GM12874 (cell line): ENCODE measurements at regions not wholly inside any gene's neighbourhood (a gene's known extent, or its start where the extent isn't known, plus 50 kb on each side); places are given as distances from the start of the nearest gene placed in this dataset.

Experiments used
- TF ChIP-seq, protein P1 (sequence below): IDR thresholded peaks from 2 replicates; pipeline ENCODE4 v1.5.1; 2011; ENCODE audit warnings: low read depth, mild to moderate bottlenecking, control low read depth, low read length, moderate library complexity; ENCODE audit not compliant: insufficient read depth

DNA sequence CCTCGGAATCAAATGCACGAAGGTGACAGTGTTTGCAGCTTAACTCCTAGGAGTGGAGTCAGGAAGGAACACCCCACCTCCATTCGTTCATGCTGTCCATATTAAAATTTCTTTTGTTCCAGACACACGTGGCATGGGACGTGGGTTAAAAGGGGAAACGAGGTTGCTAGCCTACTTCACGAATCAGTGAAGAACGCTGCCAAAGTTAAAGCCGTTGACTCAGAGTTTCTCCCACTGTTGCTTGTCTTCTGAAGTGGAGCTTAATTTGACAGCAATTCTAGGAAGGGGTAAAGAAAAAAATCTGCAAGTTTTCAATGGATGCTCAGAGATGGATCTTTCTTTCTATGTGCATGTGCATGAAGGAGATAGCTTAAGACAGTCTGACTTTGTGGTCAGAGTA, 499.1 kb downstream of the CD83 start:
- TF ChIP-seq, protein P1, sequence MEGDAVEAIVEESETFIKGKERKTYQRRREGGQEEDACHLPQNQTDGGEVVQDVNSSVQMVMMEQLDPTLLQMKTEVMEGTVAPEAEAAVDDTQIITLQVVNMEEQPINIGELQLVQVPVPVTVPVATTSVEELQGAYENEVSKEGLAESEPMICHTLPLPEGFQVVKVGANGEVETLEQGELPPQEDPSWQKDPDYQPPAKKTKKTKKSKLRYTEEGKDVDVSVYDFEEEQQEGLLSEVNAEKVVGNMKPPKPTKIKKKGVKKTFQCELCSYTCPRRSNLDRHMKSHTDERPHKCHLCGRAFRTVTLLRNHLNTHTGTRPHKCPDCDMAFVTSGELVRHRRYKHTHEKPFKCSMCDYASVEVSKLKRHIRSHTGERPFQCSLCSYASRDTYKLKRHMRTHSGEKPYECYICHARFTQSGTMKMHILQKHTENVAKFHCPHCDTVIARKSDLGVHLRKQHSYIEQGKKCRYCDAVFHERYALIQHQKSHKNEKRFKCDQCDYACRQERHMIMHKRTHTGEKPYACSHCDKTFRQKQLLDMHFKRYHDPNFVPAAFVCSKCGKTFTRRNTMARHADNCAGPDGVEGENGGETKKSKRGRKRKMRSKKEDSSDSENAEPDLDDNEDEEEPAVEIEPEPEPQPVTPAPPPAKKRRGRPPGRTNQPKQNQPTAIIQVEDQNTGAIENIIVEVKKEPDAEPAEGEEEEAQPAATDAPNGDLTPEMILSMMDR, result no peak

DNA sequence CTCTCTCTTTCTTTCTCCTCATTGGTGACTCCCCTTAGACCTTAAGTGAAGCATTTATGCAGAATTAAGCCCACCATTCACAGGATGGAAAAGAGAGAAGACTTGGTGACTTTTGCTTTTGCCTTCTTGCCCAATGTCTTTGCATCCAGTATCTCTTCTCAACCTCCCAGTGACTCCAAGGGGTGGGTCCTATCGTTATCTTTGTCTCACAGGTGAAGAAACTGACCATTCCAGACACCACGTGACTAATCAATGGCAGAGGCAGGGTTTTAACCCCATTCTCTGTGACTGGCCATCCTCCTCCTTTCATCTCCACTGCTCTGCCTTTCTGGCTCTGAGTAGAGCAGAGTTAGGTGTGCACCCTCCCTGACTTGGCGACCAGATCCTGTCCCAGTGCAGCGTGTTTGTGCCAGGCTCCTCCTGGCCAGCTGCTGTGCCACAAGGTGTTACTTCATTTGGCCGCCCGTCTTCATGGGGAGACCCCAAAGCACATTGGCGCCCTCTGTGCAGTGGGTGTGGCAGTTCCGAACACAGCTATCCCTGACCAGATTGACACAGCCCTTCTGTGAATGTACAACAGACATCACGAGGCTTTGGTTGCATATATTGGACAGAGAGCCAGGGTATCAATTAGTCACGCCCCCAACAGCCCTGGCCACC, 501.3 kb downstream of the CD83 start:
- TF ChIP-seq, protein P1, result no peak

DNA sequence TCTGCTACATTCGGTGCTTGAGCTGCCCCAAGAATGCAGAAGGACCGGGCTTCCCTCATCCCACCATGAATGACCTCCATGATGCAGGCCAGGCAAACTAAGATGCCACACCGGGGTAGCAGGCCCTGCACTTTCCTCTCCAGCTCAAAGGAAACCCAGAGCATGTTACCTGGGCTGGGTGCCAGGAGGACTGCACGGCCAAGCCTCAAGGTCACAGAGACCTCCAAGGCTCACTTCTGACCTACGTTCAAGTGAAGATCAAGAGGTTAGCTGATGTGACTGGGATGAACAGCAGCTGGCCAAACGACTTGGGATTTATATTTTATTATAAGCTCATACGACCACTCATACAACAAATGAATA, 501.8 kb downstream of the CD83 start:
- TF ChIP-seq, protein P1, result no peak

DNA sequence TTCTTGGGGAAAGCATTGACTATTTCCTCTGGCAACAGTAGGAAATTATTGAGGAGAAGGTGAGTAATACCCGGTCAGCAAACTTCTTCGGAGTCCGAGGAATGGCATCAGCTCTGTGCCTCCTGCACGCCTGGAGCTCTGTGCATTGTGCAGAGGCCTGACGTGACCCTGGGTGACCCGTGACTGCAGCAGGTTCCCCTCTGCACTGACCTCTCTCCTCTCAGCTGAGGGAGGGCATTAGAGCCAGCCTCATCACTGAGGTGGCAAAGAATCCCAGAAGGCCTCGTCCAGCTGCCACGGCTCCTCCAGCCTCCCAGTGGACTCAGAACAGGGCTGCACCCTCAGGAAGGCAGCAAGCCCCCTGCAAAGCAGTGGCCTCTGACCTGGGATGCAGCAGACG, 502.9 kb downstream of the CD83 start:
- TF ChIP-seq, protein P1, result no peak

DNA sequence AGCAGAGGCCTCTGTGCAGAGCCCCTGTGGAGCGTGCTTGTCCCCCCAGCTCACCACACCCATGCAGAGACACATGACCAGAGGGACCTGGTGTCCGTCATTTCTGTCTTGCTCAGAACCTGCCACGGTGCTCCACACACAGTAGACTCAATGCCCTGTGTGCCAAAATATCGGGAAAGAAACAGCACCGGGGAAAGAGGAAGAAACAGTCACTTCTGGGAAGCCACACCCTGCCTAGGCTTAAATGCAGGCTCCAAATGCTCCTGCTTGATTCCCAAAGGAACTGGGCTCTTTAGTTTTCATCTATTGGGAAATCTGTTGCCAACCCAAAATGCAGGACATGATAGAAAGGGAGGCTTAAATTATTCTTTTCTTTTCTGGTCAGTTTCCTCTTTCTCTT, 503.9 kb downstream of the CD83 start:
- TF ChIP-seq, protein P1, result no peak

DNA sequence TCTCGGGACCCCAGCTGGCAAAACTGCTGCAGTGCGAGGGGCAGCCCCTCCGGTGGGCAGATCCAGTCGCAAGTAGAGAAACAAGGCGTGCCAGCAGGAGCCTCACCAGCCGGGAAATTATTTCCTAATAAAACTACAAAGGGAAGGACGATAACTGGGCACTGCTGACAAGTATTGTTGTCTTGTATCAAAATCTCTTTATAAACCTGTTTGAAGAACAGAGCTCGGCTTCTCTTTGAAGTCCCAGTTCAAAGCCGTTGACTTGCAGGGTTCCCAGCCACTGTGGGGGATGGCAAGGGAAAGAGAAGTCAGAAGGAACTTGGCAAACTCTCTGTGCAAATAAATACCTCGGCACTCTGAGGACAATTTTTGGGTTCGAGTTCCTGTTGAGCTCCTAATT, 504.5 kb downstream of the CD83 start:
- TF ChIP-seq, protein P1, result no peak

DNA sequence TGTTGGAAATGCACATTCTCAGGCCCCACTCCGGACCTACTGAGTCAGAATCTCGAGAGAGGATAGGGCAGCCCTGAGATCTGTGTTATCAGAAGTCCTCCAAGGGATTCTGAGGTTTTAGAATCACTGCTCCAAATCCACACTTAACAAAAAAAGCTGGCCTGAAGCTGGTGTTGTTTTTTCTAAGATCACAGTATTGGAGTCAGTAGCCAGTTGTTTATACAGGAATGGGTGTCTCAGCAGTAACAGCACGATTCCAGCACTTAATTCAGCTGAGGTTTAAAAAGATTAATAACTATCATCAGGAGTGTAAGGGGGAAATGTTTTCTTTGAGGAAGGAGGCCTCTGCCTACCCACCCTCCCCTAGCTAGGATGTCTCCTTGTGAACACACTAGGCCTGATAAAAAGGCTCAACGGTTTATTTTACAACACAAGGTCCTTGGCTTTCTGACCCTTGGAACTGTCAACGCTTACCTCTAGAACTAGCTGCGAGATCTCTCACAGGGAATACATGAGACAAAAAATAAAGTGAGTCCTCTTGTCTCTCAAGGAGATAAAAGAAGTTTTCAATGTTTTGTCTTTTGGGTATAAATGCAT, 505.4 kb downstream of the CD83 start:
- TF ChIP-seq, protein P1, result no peak
